Endothelial cell of umbilical vein (primary cell): ENCODE measurements at regions not wholly inside any gene's neighbourhood (a gene's known extent, or its start where the extent isn't known, plus 50 kb on each side); places are given as distances from the start of the nearest gene placed in this dataset.

Experiments used
- EZH2 ChIP-seq: IDR thresholded peaks from 2 replicates; pipeline ENCODE4 v1.6.1; 2012; ENCODE audit warnings: borderline replicate concordance, low read depth, mild to moderate bottlenecking, moderate library complexity, low read length, inconsistent platforms; ENCODE audit not compliant: severe bottlenecking
- FOS ChIP-seq: IDR thresholded peaks from 2 replicates; pipeline ENCODE4 v1.6.1; 2011; ENCODE audit warnings: mild to moderate bottlenecking, low read length, moderate library complexity, borderline replicate concordance; ENCODE audit not compliant: insufficient read depth
- GATA2 ChIP-seq: IDR thresholded peaks from 2 replicates; pipeline ENCODE4 v1.7.0; 2011; ENCODE audit warnings: low read depth, mild to moderate bottlenecking, moderate library complexity, mixed read lengths, low read length; ENCODE audit not compliant: insufficient read length, insufficient read depth
- JUN ChIP-seq: IDR thresholded peaks from 2 replicates; pipeline ENCODE4 v1.6.1; 2011; ENCODE audit warnings: borderline replicate concordance, low read depth; ENCODE audit not compliant: insufficient read length, insufficient read depth
- MYC ChIP-seq: IDR thresholded peaks from one replicate; pipeline ENCODE4 v1.6.1; 2011; ENCODE audit warnings: mild to moderate bottlenecking, low read depth, low read length
- POLR2A ChIP-seq: IDR thresholded peaks from 2 replicates; pipeline ENCODE4 v1.6.1; 2012; ENCODE audit warnings: low read depth, mild to moderate bottlenecking, control low read depth, low read length
- POLR2AphosphoS5 ChIP-seq: IDR thresholded peaks from 2 replicates; pipeline ENCODE4 v1.6.1; 2012; ENCODE audit warnings: low read depth, mild to moderate bottlenecking, control low read depth, low read length, moderate library complexity; ENCODE audit not compliant: insufficient read depth
- TF ChIP-seq, protein P1 (sequence below), 2 donors: IDR thresholded peaks; 1 replicate in 1 of 2; 2 replicates in 1 of 2; pipeline ENCODE4 v1.5.1; 2011; ENCODE audit warnings: low read length in 2 of 2, mild to moderate bottlenecking in 2 of 2, moderate library complexity in 2 of 2, control low read depth in 1 of 2, inconsistent platforms in 1 of 2, low read depth in 1 of 2; ENCODE audit not compliant: insufficient read depth in 1 of 2; ENCODE audit errors: extremely low read depth in 1 of 2
- TF ChIP-seq, protein P2 (sequence below): IDR thresholded peaks from 2 replicates; pipeline ENCODE4 v1.6.1; 2011; ENCODE audit not compliant: insufficient read depth, insufficient read length

DNA sequence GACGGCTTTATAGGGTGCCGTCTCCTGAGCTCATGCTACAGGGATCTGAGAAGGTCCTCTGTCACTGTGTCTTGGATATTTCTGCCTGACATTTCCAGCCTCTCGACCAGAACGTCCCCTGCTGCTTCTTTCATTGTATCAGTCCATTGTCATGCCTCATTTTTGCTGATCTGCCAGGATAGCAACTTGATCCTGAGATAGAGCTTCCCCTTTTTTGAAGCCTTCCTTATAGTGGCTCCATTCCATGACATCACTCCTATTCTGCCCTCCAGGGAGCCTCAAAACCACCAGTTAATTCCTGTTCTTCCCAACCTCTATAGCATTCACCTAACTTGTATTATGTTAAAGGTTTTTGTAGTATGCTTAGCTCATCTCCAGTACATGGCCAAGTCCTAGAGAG is 431.8 kb upstream of the NOX3 start:
- TF ChIP-seq, protein P1, sequence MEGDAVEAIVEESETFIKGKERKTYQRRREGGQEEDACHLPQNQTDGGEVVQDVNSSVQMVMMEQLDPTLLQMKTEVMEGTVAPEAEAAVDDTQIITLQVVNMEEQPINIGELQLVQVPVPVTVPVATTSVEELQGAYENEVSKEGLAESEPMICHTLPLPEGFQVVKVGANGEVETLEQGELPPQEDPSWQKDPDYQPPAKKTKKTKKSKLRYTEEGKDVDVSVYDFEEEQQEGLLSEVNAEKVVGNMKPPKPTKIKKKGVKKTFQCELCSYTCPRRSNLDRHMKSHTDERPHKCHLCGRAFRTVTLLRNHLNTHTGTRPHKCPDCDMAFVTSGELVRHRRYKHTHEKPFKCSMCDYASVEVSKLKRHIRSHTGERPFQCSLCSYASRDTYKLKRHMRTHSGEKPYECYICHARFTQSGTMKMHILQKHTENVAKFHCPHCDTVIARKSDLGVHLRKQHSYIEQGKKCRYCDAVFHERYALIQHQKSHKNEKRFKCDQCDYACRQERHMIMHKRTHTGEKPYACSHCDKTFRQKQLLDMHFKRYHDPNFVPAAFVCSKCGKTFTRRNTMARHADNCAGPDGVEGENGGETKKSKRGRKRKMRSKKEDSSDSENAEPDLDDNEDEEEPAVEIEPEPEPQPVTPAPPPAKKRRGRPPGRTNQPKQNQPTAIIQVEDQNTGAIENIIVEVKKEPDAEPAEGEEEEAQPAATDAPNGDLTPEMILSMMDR (IDR thresholded peaks at IDR 0.05; ENCODE audit: extremely low read depth in 1 of 2, insufficient read depth in 1 of 2, low read depth in 1 of 2, low read length in 2 of 2), result no peak
- TF ChIP-seq POLR2A, result no peak
- TF ChIP-seq POLR2AphosphoS5, result no peak
- TF ChIP-seq EZH2, result no peak
- TF ChIP-seq GATA2, result no peak
- TF ChIP-seq MYC, result no peak
- TF ChIP-seq, protein P2, sequence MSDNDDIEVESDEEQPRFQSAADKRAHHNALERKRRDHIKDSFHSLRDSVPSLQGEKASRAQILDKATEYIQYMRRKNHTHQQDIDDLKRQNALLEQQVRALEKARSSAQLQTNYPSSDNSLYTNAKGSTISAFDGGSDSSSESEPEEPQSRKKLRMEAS, result no peak
- no peak for TF ChIP-seq JUN
- TF ChIP-seq FOS, result no peak
